Smooth muscle cell (in vitro differentiated cells): ENCODE measurements at regions not wholly inside any gene's neighbourhood (a gene's known extent, or its start where the extent isn't known, plus 50 kb on each side); places are given as distances from the start of the nearest gene placed in this dataset.

Experiments
- DNase-seq: peaks from one replicate; lab custom pipeline; 2025; ENCODE audit not compliant: unreplicated experiment; lab: John Stamatoyannopoulos, UW
- H2AFZ ChIP-seq: fragments of 200-600 bp; sonication (generic); 2 replicates; pipeline ENCODE4 v1.6.0; 2016; ENCODE audit warnings: antibody characterized with exemption, low read depth, mild to moderate bottlenecking
- H3F3A ChIP-seq: fragments of 200-600 bp; sonication (generic); 2 replicates; pipeline ENCODE4 v1.6.0; 2017; ENCODE audit warnings: antibody characterized with exemption, low read depth
- H3K27ac ChIP-seq: fragments of 200-600 bp; sonication (generic); 2 replicates; pipeline ENCODE4 v1.5.1; 2016; ENCODE audit warnings: low read depth, mild to moderate bottlenecking
- H3K27me3 ChIP-seq: fragments of 200-600 bp; sonication (generic); 2 replicates; pipeline ENCODE4 v1.6.1; 2016; ENCODE audit warnings: low read depth, mild to moderate bottlenecking
- H3K36me3 ChIP-seq: fragments of 200-600 bp; sonication (generic); 2 replicates; pipeline ENCODE4 v1.5.1; 2016; ENCODE audit warnings: low read depth
- H3K4me1 ChIP-seq: fragments of 200-600 bp; sonication (generic); 2 replicates; pipeline ENCODE4 v1.5.1; 2016; ENCODE audit warnings: low read depth
- H3K4me2 ChIP-seq: fragments of 200-600 bp; sonication (generic); 2 replicates; pipeline ENCODE4 v1.6.0; 2016; ENCODE audit warnings: mild to moderate bottlenecking
- H3K4me3 ChIP-seq: fragments of 200-600 bp; sonication (generic); 2 replicates; pipeline ENCODE4 v1.5.1; 2016; ENCODE audit warnings: mild to moderate bottlenecking
- H3K79me2 ChIP-seq: fragments of 200-600 bp; sonication (generic); 2 replicates; pipeline ENCODE4 v1.6.0; 2016; ENCODE audit warnings: low read depth, mild to moderate bottlenecking
- H3K9ac ChIP-seq: fragments of 200-600 bp; sonication (generic); 2 replicates; pipeline ENCODE4 v1.6.0; 2016; ENCODE audit warnings: low read depth
- H3K9me3 ChIP-seq: fragments of 200-600 bp; sonication (generic); replicated peaks from 2 replicates; pipeline ENCODE4 v1.5.1; 2016; ENCODE audit warnings: low read depth
- H4K20me1 ChIP-seq: fragments of 200-600 bp; sonication (generic); 2 replicates; pipeline ENCODE4 v1.6.0; 2016; ENCODE audit warnings: low read depth
- WGBS: methylation state at CpG from one replicate; pipeline ENCODE4 v1.1.7; 2016; ENCODE audit warnings: low lambda C conversion rate; 5-methylcytosine and 5-hydroxymethylcytosine counted together
- TF ChIP-seq, protein P1 (sequence below): fragments of 200-600 bp; sonication (generic); IDR thresholded peaks from 2 replicates; pipeline ENCODE4 v1.5.1; 2017; ENCODE audit warnings: borderline replicate concordance, mild to moderate bottlenecking, antibody characterized with exemption; ENCODE audit not compliant: insufficient read depth, poor library complexity, severe bottlenecking

DNA sequence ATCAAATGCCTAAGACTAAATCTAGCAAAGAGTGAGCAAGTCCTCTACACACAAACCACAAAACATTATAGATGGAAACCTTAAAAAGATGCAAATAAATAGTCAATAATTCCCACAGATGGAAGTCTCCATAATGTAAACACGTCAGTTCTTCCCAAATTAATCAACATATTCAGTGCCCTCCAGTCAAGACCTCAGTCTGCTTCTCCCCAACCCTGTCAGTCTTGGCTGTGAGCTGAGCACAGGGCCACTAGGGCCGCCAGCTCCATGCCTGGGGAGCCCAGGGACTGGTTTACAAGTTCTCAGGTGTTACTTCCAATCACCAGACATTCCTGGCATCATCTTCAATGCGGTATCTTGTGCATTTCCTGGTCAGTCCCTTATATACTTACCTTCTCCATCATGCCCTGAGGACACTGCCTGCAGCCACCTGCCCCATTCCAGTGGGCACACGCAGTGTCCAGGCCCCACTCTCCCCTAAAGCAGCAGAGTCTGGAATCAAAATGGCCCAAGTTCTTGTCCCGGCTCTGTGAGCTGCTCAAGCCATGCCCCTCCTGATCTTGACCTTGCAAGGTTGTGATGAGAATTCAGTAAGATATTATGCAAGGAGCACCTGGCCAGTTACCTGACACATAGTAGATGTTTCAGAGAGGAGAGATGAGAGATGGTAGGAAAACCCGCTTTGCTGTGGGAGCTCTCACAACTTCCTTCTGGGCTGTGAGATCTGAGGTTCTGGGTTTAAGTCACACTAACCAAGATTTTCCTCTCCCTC is 207.9 kb upstream of the RAB6C start:
- Histone ChIP-seq H3K36me3 (no peaks in the 10 kb centered on the region), H3F3A (no peaks in the 10 kb centered on the region), H3K4me1 (no peaks in the 10 kb centered on the region), H4K20me1 (no peaks in the 10 kb centered on the region), H3K9ac (no peak overlapping the region), H3K27me3 (no peaks in the 10 kb centered on the region), H3K4me3 (no peak overlapping the region), H3K4me2 (no peak overlapping the region), H3K9me3 (no peaks in the 10 kb centered on the region), H3K79me2 (no peaks in the 10 kb centered on the region), H2AFZ (no peak overlapping the region), H3K27ac (no peak overlapping the region)
- 91% methylated on average over 6 of the region's 6 CpGs for WGBS
- DNase-seq: no peak
- TF ChIP-seq, protein P1, sequence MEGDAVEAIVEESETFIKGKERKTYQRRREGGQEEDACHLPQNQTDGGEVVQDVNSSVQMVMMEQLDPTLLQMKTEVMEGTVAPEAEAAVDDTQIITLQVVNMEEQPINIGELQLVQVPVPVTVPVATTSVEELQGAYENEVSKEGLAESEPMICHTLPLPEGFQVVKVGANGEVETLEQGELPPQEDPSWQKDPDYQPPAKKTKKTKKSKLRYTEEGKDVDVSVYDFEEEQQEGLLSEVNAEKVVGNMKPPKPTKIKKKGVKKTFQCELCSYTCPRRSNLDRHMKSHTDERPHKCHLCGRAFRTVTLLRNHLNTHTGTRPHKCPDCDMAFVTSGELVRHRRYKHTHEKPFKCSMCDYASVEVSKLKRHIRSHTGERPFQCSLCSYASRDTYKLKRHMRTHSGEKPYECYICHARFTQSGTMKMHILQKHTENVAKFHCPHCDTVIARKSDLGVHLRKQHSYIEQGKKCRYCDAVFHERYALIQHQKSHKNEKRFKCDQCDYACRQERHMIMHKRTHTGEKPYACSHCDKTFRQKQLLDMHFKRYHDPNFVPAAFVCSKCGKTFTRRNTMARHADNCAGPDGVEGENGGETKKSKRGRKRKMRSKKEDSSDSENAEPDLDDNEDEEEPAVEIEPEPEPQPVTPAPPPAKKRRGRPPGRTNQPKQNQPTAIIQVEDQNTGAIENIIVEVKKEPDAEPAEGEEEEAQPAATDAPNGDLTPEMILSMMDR: no peak

DNA sequence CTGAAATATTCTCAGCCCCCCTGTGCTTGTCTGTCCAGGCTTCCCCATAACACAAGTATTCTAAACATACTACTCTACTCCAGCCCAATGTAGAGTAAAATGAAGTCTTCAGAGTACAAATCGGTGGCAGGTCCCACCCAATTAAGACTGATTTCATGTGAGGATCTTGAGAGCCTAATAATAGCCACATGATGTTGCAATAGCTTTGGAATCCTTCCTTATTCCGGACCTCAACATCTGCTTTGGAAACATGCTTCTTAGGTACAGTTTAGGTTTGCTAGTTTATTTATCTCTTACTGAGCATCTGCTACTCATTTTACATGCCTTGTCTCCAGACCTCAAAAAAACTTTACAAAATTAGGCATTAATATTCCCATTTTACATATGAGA is 207.3 kb upstream of the RAB6C start:
- no peak overlapping the region for H3K27ac ChIP-seq
- H3K79me2 ChIP-seq: no peaks in the 10 kb centered on the region
- H3K36me3 ChIP-seq: no peaks in the 10 kb centered on the region
- TF ChIP-seq, protein P1: no peak
- H2AFZ ChIP-seq: no peak overlapping the region
- H3K4me3 ChIP-seq: no peak overlapping the region
- H4K20me1 ChIP-seq: no peaks in the 10 kb centered on the region
- no peak overlapping the region for H3K4me2 ChIP-seq
- no peak overlapping the region for H3K9ac ChIP-seq
- H3K4me1 ChIP-seq: no peaks in the 10 kb centered on the region
- no peak for DNase-seq
- no peaks in the 10 kb centered on the region for H3K27me3 ChIP-seq
- H3K9me3 ChIP-seq: no peaks in the 10 kb centered on the region
- no peaks in the 10 kb centered on the region for H3F3A ChIP-seq
- WGBS: 83% methylated on average over 2 of the region's 2 CpGs

DNA sequence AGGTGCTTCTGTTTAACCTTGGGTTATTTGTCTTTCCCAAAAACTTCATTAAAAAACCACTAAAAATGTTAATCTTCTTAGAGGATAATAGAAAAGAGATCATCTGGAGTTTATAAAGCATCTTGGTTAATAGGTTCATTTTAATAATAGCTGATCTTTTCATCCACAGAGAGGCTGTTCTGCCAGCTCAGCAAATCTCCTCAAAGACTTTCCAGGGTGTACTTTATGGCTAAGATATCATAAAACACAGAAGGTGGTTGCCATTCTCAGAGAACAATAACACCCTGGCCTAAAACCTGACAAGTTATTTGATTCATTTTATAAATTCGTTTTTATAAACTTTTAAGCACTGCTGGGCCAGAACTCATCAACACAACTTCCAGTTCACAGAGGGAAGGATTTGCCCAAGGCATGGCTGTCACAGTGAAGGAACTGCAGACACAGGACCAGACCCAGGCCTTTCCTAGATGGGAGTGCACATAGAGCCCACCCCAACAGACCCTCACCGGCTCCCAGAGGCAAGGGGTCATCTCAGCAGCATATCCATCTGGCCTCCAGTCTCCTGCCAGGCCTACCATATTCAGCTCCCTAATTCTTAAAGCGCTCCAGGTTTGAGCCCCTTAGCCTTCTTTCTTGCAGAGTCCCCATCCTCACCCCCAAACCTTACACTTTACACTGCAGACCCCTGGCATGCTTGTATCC is 203.4 kb upstream of the RAB6C start:
- no peak for DNase-seq
- Histone ChIP-seq H3K27ac (no peak overlapping the region), H3K9ac (no peak overlapping the region), H3K36me3 (no peaks in the 10 kb centered on the region), H2AFZ (no peak overlapping the region), H3K4me2 (no peak overlapping the region), H3K27me3 (peaks cover under 1% of the 10 kb centered on the region), H3K4me3 (no peak overlapping the region), H4K20me1 (no peaks in the 10 kb centered on the region), H3F3A (no peaks in the 10 kb centered on the region), H3K79me2 (no peaks in the 10 kb centered on the region), H3K4me1 (no peaks in the 10 kb centered on the region), H3K9me3 (no peaks in the 10 kb centered on the region)
- TF ChIP-seq, protein P1: no peak
- WGBS: 89% methylated on average over 3 of the region's 3 CpGs
